ENCODE measurements at regions not wholly inside any gene's neighbourhood (a gene's known extent, or its start where the extent isn't known, plus 50 kb on each side); places are given as distances from the start of the nearest gene placed in this dataset.
A peak's percentile ranks its signal among the peaks of the same experiment; 100 is the strongest.

- H3K4me1 ChIP-seq (replicated peaks in 1 of 2), result no peaks in the 10 kb centered on the region
- TF ChIP-seq CTCF (IDR thresholded peaks at IDR 0.05), result no peak
- TF ChIP-seq POLR2A (IDR thresholded peaks at IDR 0.05), result no peak
- no peaks in the 10 kb centered on the region for H3K36me3 ChIP-seq (replicated peaks in 1 of 2)
- no peak overlapping the region for H3K4me3 ChIP-seq
- H3K9me3 ChIP-seq (replicated peaks in 1 of 3), result no peaks in the 10 kb centered on the region
- intact Hi-C loops (cut with DNase I), result no loop called here
- DNase-seq, result peak in 6 of 7 donors; percentile 22 to 58 (median 32)
- no peaks in the 10 kb centered on the region for H3K27me3 ChIP-seq
- WGBS, 4 donors, result 30 to 42% (median 34%) methylated on average over 5 of the region's 5 CpGs
- H3K27ac ChIP-seq, result no peak overlapping the region
Observed at GRCh38 chr17:65324611-65325342, 187.6 kb downstream of the RGS9 start.

GRCh38 chr17:65323049-65323448 lies 185.9 kb downstream of the RGS9 start:
- intact Hi-C loops (cut with DNase I), result no loop called here
- no peaks in the 10 kb centered on the region for H3K9me3 ChIP-seq (replicated peaks in 1 of 3)
- H3K36me3 ChIP-seq (replicated peaks in 1 of 2), result no peaks in the 10 kb centered on the region
- H3K4me1 ChIP-seq (replicated peaks in 1 of 2), result no peaks in the 10 kb centered on the region
- no peak overlapping the region for H3K4me3 ChIP-seq
- DNase-seq, result no peak
- TF ChIP-seq CTCF (IDR thresholded peaks at IDR 0.05) (no peak), POLR2A (IDR thresholded peaks at IDR 0.05) (no peak)
- H3K27ac ChIP-seq, result no peak overlapping the region
- WGBS, 4 donors, result 77 to 92% (median 88%) methylated on average over 2 of the region's 2 CpGs
- no peaks in the 10 kb centered on the region for H3K27me3 ChIP-seq

- intact Hi-C loops (cut with DNase I), result no loop called here
- Histone ChIP-seq H3K9me3 (replicated peaks in 1 of 3) (no peaks in the 10 kb centered on the region), H3K4me1 (replicated peaks in 1 of 2) (no peaks in the 10 kb centered on the region), H3K27ac (no peak overlapping the region), H3K36me3 (replicated peaks in 1 of 2) (no peaks in the 10 kb centered on the region), H3K4me3 (no peak overlapping the region), H3K27me3 (no peaks in the 10 kb centered on the region)
- no peak for DNase-seq
- 85 to 95% (median 89%) methylated on average over 3 to 5 of the region's 5 CpGs for WGBS, 4 donors
- TF ChIP-seq POLR2A (IDR thresholded peaks at IDR 0.05), result no peak
- TF ChIP-seq CTCF (IDR thresholded peaks at IDR 0.05), result no peak
Observed at GRCh38 chr17:65320820-65321219, 183.7 kb downstream of the RGS9 start.

GRCh38 chr17:65314212-65314611 lies 177.0 kb downstream of the RGS9 start:
- intact Hi-C loops (cut with DNase I), result no loop called here
- H3K27me3 ChIP-seq, result no peaks in the 10 kb centered on the region
- H3K27ac ChIP-seq, result no peak overlapping the region
- H3K4me3 ChIP-seq, result no peak overlapping the region
- TF ChIP-seq CTCF (IDR thresholded peaks at IDR 0.05) (no peak), POLR2A (IDR thresholded peaks at IDR 0.05) (no peak)
- no peak for DNase-seq
- no peaks in the 10 kb centered on the region for H3K36me3 ChIP-seq (replicated peaks in 1 of 2)
- WGBS, 4 donors, result 68 to 73% (median 73%) methylated on average over 6 of the region's 6 CpGs
- no peaks in the 10 kb centered on the region for H3K4me1 ChIP-seq (replicated peaks in 1 of 2)
- no peaks in the 10 kb centered on the region for H3K9me3 ChIP-seq (replicated peaks in 1 of 3)
